OCI-LY7 (cell line): ENCODE measurements at regions not wholly inside any gene's neighbourhood (a gene's known extent, or its start where the extent isn't known, plus 50 kb on each side); places are given as distances from the start of the nearest gene placed in this dataset.

Experiments used
- BruUV-seq: library from RNA; stranded (reverse); fragments of 400-500 nt; replicated peaks from 2 replicates; lab custom pipeline; 2021; lab: Mats Ljungman, UMichigan
- CTCF ChIA-PET: fragments of 300-600 bp; sonication (Branson Sonifier 250); formaldehyde crosslinking; loops from one replicate; lab custom pipeline; 2022; ENCODE audit warnings: antibody characterized with exemption; ENCODE audit not compliant: unreplicated experiment; lab: Charles Lee
- POLR2A ChIA-PET: fragments of 300-600 bp; sonication (Branson Sonifier 250); formaldehyde crosslinking; loops from one replicate; lab custom pipeline; 2022; ENCODE audit warnings: antibody characterized with exemption; lab: Charles Lee
- DNase-seq: peaks from one replicate; pipeline ENCODE4 v3.0.0-alpha.2; 2015; ENCODE audit warnings: low spot score
- H2AFZ ChIP-seq: fragments of 200-600 bp; sonication (generic), shearing (Covaris generic); 2 replicates; pipeline ENCODE4 v1.6.1; 2014; ENCODE audit warnings: mild to moderate bottlenecking, antibody characterized with exemption, low read length, moderate library complexity
- H3K27ac ChIP-seq: fragments of 200-600 bp; sonication (generic); 2 replicates; pipeline ENCODE4 v1.5.1; 2014; ENCODE audit warnings: mixed run types, low read depth, mild to moderate bottlenecking, moderate library complexity, low read length, inconsistent platforms; ENCODE audit not compliant: poor library complexity, severe bottlenecking
- H3K36me3 ChIP-seq: fragments of 200-600 bp; sonication (generic); 2 replicates; pipeline ENCODE4 v1.6.1; 2014; ENCODE audit warnings: mild to moderate bottlenecking, antibody characterized with exemption, low read length, moderate library complexity, mixed read lengths; ENCODE audit not compliant: insufficient read depth
- H3K4me1 ChIP-seq: fragments of 200-600 bp; sonication (generic); 2 replicates; pipeline ENCODE4 v1.5.1; 2014; ENCODE audit warnings: mild to moderate bottlenecking, low read length; ENCODE audit not compliant: insufficient read depth, poor library complexity, severe bottlenecking
- H3K4me2 ChIP-seq: fragments of 200-600 bp; sonication (generic); 2 replicates; pipeline ENCODE4 v1.6.1; 2014; ENCODE audit warnings: mild to moderate bottlenecking, low read length
- H3K4me3 ChIP-seq: fragments of 200-600 bp; sonication (generic); 2 replicates; pipeline ENCODE4 v1.5.1; 2014; ENCODE audit warnings: mild to moderate bottlenecking, low read depth, low read length; ENCODE audit not compliant: poor library complexity, severe bottlenecking
- H3K79me2 ChIP-seq: fragments of 200-600 bp; sonication (generic); 2 replicates; pipeline ENCODE4 v1.6.1; 2016; ENCODE audit warnings: low read depth, mild to moderate bottlenecking, low read length, moderate library complexity, mixed read lengths; ENCODE audit not compliant: insufficient read depth
- H3K9me2 ChIP-seq: fragments of 200-600 bp; sonication (generic); 2 replicates; pipeline ENCODE4 v1.6.1; 2016; ENCODE audit warnings: mild to moderate bottlenecking, low read length, mixed read lengths; ENCODE audit not compliant: insufficient read depth
- H3K9me3 ChIP-seq: fragments of 200-600 bp; sonication (generic); 2 replicates; pipeline ENCODE4 v1.6.1; 2014; ENCODE audit warnings: mild to moderate bottlenecking, mixed run types, low read length, mixed read lengths
- H4K20me1 ChIP-seq: fragments of 200-600 bp; sonication (generic); 2 replicates; pipeline ENCODE4 v1.6.1; 2014; ENCODE audit warnings: mild to moderate bottlenecking, antibody characterized with exemption, low read length, moderate library complexity, mixed read lengths; ENCODE audit not compliant: insufficient read depth
- EZH2phosphoT487 ChIP-seq: fragments of 200-600 bp; sonication (generic); IDR thresholded peaks from 2 replicates; pipeline ENCODE4 v1.6.1; 2018; ENCODE audit warnings: low read depth, borderline replicate concordance, mild to moderate bottlenecking, mixed run types, antibody characterized with exemption, low read length, moderate library complexity, mixed read lengths
- intact Hi-C: fragments of 100-400 bp; cut with micrococcal nuclease; formaldehyde crosslinking; loops from one replicate; pipeline ENCODE4 v1.10.0; 2022; ENCODE audit not compliant: unreplicated experiment
- TF ChIP-seq, protein P1 (sequence below): fragments of 200-600 bp; sonication (generic); conservative IDR thresholded peaks from 2 replicates; pipeline ENCODE4 v1.5.1; 2014; ENCODE audit warnings: mild to moderate bottlenecking, antibody characterized with exemption, low read length, moderate library complexity, mixed read lengths

DNA sequence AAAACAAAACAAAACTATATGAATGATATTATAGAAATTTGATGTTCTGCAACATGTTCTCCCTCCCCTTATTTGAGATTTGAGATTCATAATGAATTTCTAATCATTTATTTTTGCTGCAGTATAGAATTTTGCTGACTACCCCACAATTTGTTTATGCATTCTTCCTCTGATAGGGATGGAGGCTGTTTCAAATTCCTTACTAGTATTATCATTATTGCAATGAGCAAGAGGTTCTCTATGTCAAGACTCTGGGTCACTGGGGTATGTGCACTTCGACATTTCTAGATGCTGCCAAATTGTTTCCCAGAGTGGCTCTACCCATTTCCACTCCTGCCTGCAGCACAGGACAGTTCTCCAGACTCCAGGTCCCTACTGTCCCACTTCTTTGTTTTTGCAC, 54.9 kb upstream of the DAB2IP start:
- intact Hi-C loops: no loop called here
- H3K4me1 ChIP-seq: no peaks in the 10 kb centered on the region
- no peaks in the 10 kb centered on the region for H4K20me1 ChIP-seq
- ChIA-PET POLR2A (interaction anchor here (0.6 kb wide), 1 partner anchor 428 kb away, joined by 3 read pairs; no protein-coding TSS in a partner anchor), CTCF (no interaction called here)
- no peak overlapping the region for H3K27ac ChIP-seq
- H3K79me2 ChIP-seq: no peaks in the 10 kb centered on the region
- no peak for TF ChIP-seq EZH2phosphoT487
- TF ChIP-seq, protein P1, sequence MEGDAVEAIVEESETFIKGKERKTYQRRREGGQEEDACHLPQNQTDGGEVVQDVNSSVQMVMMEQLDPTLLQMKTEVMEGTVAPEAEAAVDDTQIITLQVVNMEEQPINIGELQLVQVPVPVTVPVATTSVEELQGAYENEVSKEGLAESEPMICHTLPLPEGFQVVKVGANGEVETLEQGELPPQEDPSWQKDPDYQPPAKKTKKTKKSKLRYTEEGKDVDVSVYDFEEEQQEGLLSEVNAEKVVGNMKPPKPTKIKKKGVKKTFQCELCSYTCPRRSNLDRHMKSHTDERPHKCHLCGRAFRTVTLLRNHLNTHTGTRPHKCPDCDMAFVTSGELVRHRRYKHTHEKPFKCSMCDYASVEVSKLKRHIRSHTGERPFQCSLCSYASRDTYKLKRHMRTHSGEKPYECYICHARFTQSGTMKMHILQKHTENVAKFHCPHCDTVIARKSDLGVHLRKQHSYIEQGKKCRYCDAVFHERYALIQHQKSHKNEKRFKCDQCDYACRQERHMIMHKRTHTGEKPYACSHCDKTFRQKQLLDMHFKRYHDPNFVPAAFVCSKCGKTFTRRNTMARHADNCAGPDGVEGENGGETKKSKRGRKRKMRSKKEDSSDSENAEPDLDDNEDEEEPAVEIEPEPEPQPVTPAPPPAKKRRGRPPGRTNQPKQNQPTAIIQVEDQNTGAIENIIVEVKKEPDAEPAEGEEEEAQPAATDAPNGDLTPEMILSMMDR: no peak
- H3K4me2 ChIP-seq: no peak overlapping the region
- no peak overlapping the region for H3K4me3 ChIP-seq
- H3K9me2 ChIP-seq: no peaks in the 10 kb centered on the region
- no peaks in the 10 kb centered on the region for H3K36me3 ChIP-seq
- no peak overlapping the region for H2AFZ ChIP-seq
- no peak for DNase-seq
- no peaks in the 10 kb centered on the region for H3K9me3 ChIP-seq
- no TSS peak for BruUV-seq

DNA sequence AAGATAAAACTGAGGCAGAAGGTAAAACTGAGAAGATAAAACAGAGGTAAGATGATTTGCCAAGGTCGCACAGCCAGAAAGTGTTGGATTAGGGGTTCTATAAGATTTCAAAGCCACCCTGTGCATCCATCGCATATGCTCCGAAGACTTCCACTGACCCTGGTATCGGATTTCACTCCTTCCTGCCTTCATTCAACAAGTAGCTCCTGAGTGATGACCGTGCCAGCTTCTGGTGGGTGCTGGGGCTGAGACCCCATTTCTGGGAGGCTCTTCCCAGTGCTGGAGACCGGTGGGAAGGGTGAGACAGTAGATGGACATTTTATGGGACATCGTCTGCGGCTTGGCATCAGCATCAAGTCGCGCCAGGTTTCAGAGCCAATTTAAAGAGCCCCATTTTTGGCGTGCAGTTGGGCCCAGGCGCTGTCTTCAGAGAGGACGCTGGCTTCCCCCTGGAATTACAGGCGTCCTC, 53.7 kb upstream of the DAB2IP start:
- POLR2A ChIA-PET: no interaction called here
- Histone ChIP-seq H3K4me2 (no peak overlapping the region), H2AFZ (no peak overlapping the region), H3K4me3 (no peak overlapping the region), H3K9me3 (no peaks in the 10 kb centered on the region), H4K20me1 (no peaks in the 10 kb centered on the region), H3K79me2 (no peaks in the 10 kb centered on the region), H3K4me1 (no peaks in the 10 kb centered on the region), H3K27ac (no peak overlapping the region), H3K9me2 (no peaks in the 10 kb centered on the region), H3K36me3 (no peaks in the 10 kb centered on the region)
- CTCF ChIA-PET: no interaction called here
- intact Hi-C loops: no loop called here
- no TSS peak for BruUV-seq
- TF ChIP-seq, protein P1: no peak
- no peak for DNase-seq

DNA sequence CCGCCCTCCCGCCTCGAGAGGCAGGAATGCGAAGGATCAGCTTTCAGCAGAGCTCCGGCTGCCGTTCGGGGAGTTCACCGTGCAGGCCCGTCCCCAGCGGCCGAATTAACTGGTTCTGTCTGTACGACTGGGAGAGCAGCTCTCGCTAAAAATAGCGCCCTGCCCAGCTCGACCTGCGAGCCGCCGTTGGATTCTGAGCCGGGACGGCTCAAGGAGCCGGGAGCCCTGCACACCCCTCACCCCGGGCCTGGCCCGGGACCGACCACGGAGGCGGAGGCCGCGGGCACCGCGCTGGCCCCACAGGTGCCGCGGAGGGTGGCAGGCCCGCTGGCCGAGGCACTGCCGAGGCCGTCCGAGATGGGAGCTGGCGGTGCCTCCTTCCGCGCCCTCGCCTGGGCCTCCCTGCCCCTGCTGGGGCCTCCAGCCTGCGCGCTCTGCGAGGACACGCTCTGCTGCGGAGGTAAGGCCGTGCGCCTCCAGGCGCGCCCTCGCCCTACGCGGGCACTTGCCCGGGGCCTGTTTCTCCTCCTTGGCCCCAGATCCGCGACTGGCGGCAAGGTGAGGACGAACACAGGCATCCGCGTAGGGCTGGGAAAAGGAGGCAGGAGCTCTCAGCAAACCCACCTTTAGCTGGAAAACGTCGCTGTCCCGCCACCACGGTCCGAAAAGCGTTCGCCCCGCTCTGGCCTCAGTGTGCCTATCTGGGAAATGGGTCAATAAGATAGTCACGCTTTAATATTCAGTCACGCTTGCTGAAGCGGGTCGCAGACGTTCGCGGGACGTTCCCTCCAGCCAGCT, 53.1 kb upstream of the DAB2IP start:
- no peak overlapping the region for H3K27ac ChIP-seq
- no peaks in the 10 kb centered on the region for H4K20me1 ChIP-seq
- POLR2A ChIA-PET: no interaction called here
- H3K79me2 ChIP-seq: no peaks in the 10 kb centered on the region
- no peak overlapping the region for H2AFZ ChIP-seq
- no peak overlapping the region for H3K4me3 ChIP-seq
- H3K9me3 ChIP-seq: no peaks in the 10 kb centered on the region
- H3K9me2 ChIP-seq: no peaks in the 10 kb centered on the region
- no peak overlapping the region for H3K4me2 ChIP-seq
- no peak for DNase-seq
- no peaks in the 10 kb centered on the region for H3K4me1 ChIP-seq
- TF ChIP-seq, protein P1: no peak
- no peak for TF ChIP-seq EZH2phosphoT487
- no TSS peak for BruUV-seq
- H3K36me3 ChIP-seq: no peaks in the 10 kb centered on the region
- intact Hi-C loops: no loop called here
- CTCF ChIA-PET: no interaction called here
